Suprapubic skin (tissue), 4 donors: ENCODE measurements at regions not wholly inside any gene's neighbourhood (a gene's known extent, or its start where the extent isn't known, plus 50 kb on each side); places are given as distances from the start of the nearest gene placed in this dataset.

Source experiments
- DNase-seq, 2 donors: peaks; one replicate each; pipeline ENCODE4 v3.0.0-alpha.2; 2019; ENCODE audit warnings: low spot score in 2 of 2
- H3K27ac ChIP-seq: fragments of 200-600 bp; sonication (generic); one replicate; pipeline ENCODE4 v1.5.1; 2019
- H3K27me3 ChIP-seq: fragments of 200-600 bp; sonication (generic); one replicate; pipeline ENCODE4 v1.5.1; 2019
- H3K36me3 ChIP-seq: fragments of 200-600 bp; sonication (generic); one replicate; pipeline ENCODE4 v1.5.1; 2019
- H3K4me1 ChIP-seq: fragments of 200-600 bp; sonication (generic); one replicate; pipeline ENCODE4 v1.5.1; 2019
- H3K4me3 ChIP-seq: fragments of 200-600 bp; sonication (generic); one replicate; pipeline ENCODE4 v1.5.1; 2019; ENCODE audit warnings: mild to moderate bottlenecking
- H3K9me3 ChIP-seq: fragments of 200-600 bp; sonication (generic); one replicate; pipeline ENCODE4 v1.5.1; 2019
- EP300 ChIP-seq: sonication (generic); formaldehyde crosslinking; IDR thresholded peaks from one replicate; pipeline ENCODE4 v1.6.1; 2017; ENCODE audit warnings: antibody characterized with exemption
- POLR2A ChIP-seq, 2 donors: fragments of 450-650 bp; IDR thresholded peaks; one replicate each; pipeline ENCODE4 v1.6.1; 2017; ENCODE audit warnings: antibody characterized with exemption in 2 of 2, mild to moderate bottlenecking in 2 of 2, moderate library complexity in 2 of 2
- POLR2AphosphoS5 ChIP-seq, 3 donors: sonication (generic); formaldehyde crosslinking; IDR thresholded peaks; one replicate each; pipeline ENCODE4 v1.6.1; 2017; ENCODE audit warnings: antibody characterized with exemption in 3 of 3
- WGBS: methylation state at CpG from one replicate; pipeline ENCODE4 v1.1.5; 2018; 5-methylcytosine and 5-hydroxymethylcytosine counted together
- TF ChIP-seq, protein P1 (sequence below), 2 donors: fragments of 200-600 bp in 1 of 2; fragments of 450-650 bp in 1 of 2; sonication (generic) in 1 of 2; IDR thresholded peaks; one replicate each; pipeline ENCODE4 v1.5.1; 2016 to 2019; ENCODE audit warnings: antibody characterized with exemption in 2 of 2, mild to moderate bottlenecking in 1 of 2, moderate library complexity in 1 of 2

DNA sequence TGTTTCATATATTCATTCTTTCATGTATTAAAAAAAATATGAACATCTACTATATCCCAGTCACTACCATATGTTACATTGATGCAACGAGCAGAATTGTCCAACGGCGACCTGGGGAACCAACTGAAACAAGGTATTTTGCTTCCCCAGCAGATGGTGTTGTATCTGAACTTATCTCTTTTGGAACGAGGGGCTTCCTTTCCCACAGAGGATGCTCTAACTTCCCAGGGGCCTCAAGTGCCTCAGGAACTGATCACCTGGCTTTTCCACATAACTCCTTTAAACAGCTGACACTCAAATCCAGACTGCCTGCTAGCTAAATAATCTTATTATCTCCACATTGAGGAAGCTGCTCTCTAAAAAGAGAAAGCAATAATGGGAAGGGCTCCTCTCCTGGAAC, 259.3 kb downstream of the HTR7 start:
- Histone ChIP-seq H3K27ac (no peak overlapping the region), H3K4me1 (no peaks in the 10 kb centered on the region), H3K9me3 (no peaks in the 10 kb centered on the region), H3K36me3 (no peaks in the 10 kb centered on the region), H3K4me3 (no peak overlapping the region), H3K27me3 (no peaks in the 10 kb centered on the region)
- 78% methylated on average over 4 of the region's 4 CpGs for WGBS
- DNase-seq = no peak
- no peak for TF ChIP-seq POLR2AphosphoS5 (IDR thresholded peaks at IDR 0.05)
- no peak for TF ChIP-seq POLR2A (IDR thresholded peaks at IDR 0.05)
- TF ChIP-seq EP300 = no peak
- TF ChIP-seq, protein P1, sequence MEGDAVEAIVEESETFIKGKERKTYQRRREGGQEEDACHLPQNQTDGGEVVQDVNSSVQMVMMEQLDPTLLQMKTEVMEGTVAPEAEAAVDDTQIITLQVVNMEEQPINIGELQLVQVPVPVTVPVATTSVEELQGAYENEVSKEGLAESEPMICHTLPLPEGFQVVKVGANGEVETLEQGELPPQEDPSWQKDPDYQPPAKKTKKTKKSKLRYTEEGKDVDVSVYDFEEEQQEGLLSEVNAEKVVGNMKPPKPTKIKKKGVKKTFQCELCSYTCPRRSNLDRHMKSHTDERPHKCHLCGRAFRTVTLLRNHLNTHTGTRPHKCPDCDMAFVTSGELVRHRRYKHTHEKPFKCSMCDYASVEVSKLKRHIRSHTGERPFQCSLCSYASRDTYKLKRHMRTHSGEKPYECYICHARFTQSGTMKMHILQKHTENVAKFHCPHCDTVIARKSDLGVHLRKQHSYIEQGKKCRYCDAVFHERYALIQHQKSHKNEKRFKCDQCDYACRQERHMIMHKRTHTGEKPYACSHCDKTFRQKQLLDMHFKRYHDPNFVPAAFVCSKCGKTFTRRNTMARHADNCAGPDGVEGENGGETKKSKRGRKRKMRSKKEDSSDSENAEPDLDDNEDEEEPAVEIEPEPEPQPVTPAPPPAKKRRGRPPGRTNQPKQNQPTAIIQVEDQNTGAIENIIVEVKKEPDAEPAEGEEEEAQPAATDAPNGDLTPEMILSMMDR (IDR thresholded peaks at IDR 0.05) = no peak

DNA sequence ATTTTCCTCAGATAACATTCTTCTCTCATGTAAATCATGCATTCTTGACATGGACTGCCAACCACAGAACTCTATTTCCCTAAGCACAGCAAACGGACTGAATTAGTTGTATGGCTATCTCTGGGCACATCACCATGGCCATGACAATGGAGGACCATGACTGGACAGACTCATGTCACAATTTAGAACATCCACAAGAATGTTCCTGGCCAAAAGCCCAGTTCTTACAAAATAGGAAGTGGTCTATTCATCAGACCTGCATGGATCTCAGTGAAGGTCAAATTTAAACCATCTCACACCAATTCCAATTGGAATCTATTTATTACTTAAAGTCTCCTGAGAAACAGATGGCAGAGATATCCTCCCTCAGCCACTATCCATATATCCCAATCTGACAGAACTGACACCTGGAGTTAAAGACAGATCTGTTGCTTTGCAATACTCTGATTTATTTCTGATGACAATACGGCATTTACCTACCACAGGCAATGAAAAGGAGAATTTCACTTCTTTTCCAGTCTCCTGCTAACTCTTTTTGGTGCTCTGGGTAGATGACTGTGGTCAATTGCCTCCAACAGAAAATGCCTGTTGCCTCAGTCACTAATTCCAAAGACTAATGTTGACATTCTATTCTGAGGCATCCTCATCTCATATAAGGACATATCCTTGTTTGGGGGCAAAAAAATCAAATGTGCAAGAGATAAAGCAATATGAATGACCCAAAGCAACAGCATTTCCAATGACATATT, 254.8 kb downstream of the HTR7 start:
- Histone ChIP-seq H3K9me3 (no peaks in the 10 kb centered on the region), H3K27ac (no peak overlapping the region), H3K27me3 (no peaks in the 10 kb centered on the region), H3K36me3 (no peaks in the 10 kb centered on the region), H3K4me3 (no peak overlapping the region), H3K4me1 (no peaks in the 10 kb centered on the region)
- TF ChIP-seq, protein P1 (IDR thresholded peaks at IDR 0.05) = no peak
- no peak for TF ChIP-seq EP300
- TF ChIP-seq POLR2AphosphoS5 (IDR thresholded peaks at IDR 0.05) = no peak
- no peak for TF ChIP-seq POLR2A (IDR thresholded peaks at IDR 0.05)
- DNase-seq = no peak
- WGBS = 65% methylated on average over 2 of the region's 2 CpGs

DNA sequence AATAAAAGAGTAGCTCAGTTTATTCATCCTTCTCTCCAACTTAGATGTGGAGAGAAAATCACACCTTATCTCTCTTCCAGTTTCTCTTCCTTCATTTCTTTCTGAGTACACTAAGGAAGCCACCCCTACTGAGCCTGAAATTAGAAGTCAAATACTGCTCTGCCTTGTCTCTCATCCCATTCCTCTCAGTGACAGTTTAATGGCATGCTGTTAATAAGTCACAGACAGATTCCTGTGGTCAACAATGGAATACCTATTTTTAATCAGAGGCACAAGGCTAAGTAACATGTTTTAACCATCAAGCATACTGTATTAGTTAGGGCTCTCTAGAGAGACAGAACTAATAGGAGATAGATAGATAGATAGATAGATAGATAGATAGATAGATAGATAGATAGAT, 253.2 kb downstream of the HTR7 start:
- H3K4me3 ChIP-seq = no peak overlapping the region

DNA sequence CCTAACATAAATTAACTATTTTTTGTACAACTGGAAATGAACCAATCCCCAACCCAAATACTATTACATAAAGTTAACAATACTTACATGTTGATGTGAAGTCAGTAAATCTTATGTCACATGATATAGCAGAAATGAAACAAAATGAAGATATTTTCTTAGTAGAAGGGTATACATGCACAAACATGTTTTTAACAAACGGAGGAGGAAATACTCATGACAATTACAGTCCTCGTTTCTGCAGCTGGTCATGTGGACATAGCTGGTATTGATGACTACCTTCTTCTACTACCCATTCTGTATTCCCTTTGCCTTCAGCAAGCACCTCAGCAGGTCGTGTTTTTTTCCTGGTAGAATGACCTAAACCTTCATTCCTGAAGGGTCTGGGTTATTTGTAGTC, 252.3 kb downstream of the HTR7 start:
- Histone ChIP-seq H3K9me3 (no peaks in the 10 kb centered on the region), H3K4me3 (no peak overlapping the region), H3K27me3 (no peaks in the 10 kb centered on the region), H3K36me3 (no peaks in the 10 kb centered on the region), H3K4me1 (no peaks in the 10 kb centered on the region), H3K27ac (no peak overlapping the region)
- WGBS = 37% methylated on average over 3 of the region's 3 CpGs
- DNase-seq = no peak
- TF ChIP-seq, protein P1 (IDR thresholded peaks at IDR 0.05) = no peak
- TF ChIP-seq POLR2AphosphoS5 (IDR thresholded peaks at IDR 0.05) (no peak), EP300 (no peak), POLR2A (IDR thresholded peaks at IDR 0.05) (no peak)

More for the DNA sequence above, 253.2 kb downstream of the HTR7 start:
- H3K9me3 ChIP-seq = no peaks in the 10 kb centered on the region
- no peaks in the 10 kb centered on the region for H3K4me1 ChIP-seq
- DNase-seq = no peak
- TF ChIP-seq, protein P1 (IDR thresholded peaks at IDR 0.05) = no peak
- TF ChIP-seq POLR2AphosphoS5 (IDR thresholded peaks at IDR 0.05) (no peak), EP300 (no peak), POLR2A (IDR thresholded peaks at IDR 0.05) (no peak)
- no peak overlapping the region for H3K27ac ChIP-seq
- H3K36me3 ChIP-seq = no peaks in the 10 kb centered on the region
- H3K27me3 ChIP-seq = no peaks in the 10 kb centered on the region

DNA sequence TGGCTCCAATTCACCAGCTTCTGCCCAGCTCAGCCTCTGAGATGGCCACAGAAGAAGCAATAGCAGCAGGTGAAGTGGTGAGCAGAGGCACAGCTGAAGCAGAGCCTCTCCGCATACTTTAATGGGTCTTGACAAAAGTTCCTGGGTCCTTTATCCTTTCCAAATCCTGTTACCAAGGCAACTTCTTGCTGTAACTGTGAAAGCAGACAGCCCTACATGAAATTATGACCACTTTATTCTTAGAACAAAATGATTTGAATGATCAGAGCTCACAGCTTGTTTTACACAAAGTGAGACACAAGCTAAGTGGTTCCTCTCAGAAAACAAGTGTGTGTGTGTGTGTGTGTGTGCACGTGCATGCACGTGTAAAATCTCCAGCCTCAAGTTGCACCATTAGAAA, 245.6 kb downstream of the HTR7 start:
- no peak for DNase-seq
- H3K36me3 ChIP-seq = no peaks in the 10 kb centered on the region
- no peaks in the 10 kb centered on the region for H3K27me3 ChIP-seq
- no peak overlapping the region for H3K4me3 ChIP-seq
- no peak overlapping the region for H3K27ac ChIP-seq
- WGBS = 69% methylated on average over 3 of the region's 3 CpGs
- H3K9me3 ChIP-seq = no peaks in the 10 kb centered on the region
- no peak for TF ChIP-seq POLR2AphosphoS5 (IDR thresholded peaks at IDR 0.05)
- TF ChIP-seq, protein P1 (IDR thresholded peaks at IDR 0.05) = no peak
- TF ChIP-seq POLR2A (IDR thresholded peaks at IDR 0.05) = no peak
- TF ChIP-seq EP300 = no peak
- H3K4me1 ChIP-seq = no peaks in the 10 kb centered on the region
